H9 (cell line): ENCODE measurements at regions not wholly inside any gene's neighbourhood (a gene's known extent, or its start where the extent isn't known, plus 50 kb on each side); places are given as distances from the start of the nearest gene placed in this dataset.

Source experiments
- DNase-seq: peaks from one replicate; pipeline ENCODE4 v3.0.0-alpha.2; 2017
- H2AFZ ChIP-seq: one replicate; pipeline ENCODE4 v1.6.1; 2013; ENCODE audit warnings: mild to moderate bottlenecking, low read length, control low read depth, moderate library complexity
- H2AK5ac ChIP-seq: 2 replicates; pipeline ENCODE4 v1.6.1; 2013; ENCODE audit warnings: low read length, control low read depth, mixed read lengths; ENCODE audit not compliant: insufficient read length
- H2BK120ac ChIP-seq: one replicate; pipeline ENCODE4 v1.6.1; 2013; ENCODE audit warnings: low read depth, mild to moderate bottlenecking, low read length, control low read depth, inconsistent platforms; ENCODE audit not compliant: poor library complexity, severe bottlenecking
- H2BK12ac ChIP-seq: 2 replicates; pipeline ENCODE4 v1.6.1; 2013; ENCODE audit warnings: low read length, control low read depth, mixed read lengths, low read depth; ENCODE audit not compliant: insufficient read length
- H2BK15ac ChIP-seq: 2 replicates; pipeline ENCODE4 v1.6.1; 2013; ENCODE audit warnings: low read depth, low read length, control low read depth
- H2BK20ac ChIP-seq: one replicate; pipeline ENCODE4 v1.6.1; 2013; ENCODE audit warnings: low read depth, mild to moderate bottlenecking, low read length, control low read depth, inconsistent platforms; ENCODE audit not compliant: poor library complexity, severe bottlenecking
- H2BK5ac ChIP-seq: 2 replicates; pipeline ENCODE4 v1.6.1; 2013; ENCODE audit warnings: low read length, control low read depth, mixed read lengths; ENCODE audit not compliant: insufficient read length
- H3K14ac ChIP-seq: 2 replicates; pipeline ENCODE4 v1.6.1; 2013; ENCODE audit warnings: low read length, control low read depth; ENCODE audit not compliant: insufficient read depth
- H3K18ac ChIP-seq: 2 replicates; pipeline ENCODE4 v1.6.1; 2013; ENCODE audit warnings: low read depth, mild to moderate bottlenecking, mixed read lengths, low read length, control low read depth; ENCODE audit not compliant: insufficient read length
- H3K23ac ChIP-seq: 2 replicates; pipeline ENCODE4 v1.6.1; 2013; ENCODE audit warnings: low read length, control low read depth, mixed read lengths, low read depth; ENCODE audit not compliant: insufficient read length
- H3K23me2 ChIP-seq: 2 replicates; pipeline ENCODE4 v1.6.1; 2013; ENCODE audit warnings: low read depth, mild to moderate bottlenecking, mixed read lengths, low read length, control low read depth; ENCODE audit not compliant: insufficient read length, poor library complexity, severe bottlenecking
- H3K27ac ChIP-seq: 2 replicates; pipeline ENCODE4 v1.5.1; 2013; ENCODE audit warnings: low read length, control low read depth, mixed read lengths, low read depth; ENCODE audit not compliant: insufficient read length
- H3K27me3 ChIP-seq: 2 replicates; pipeline ENCODE4 v1.6.1; 2013; ENCODE audit warnings: low read length, control low read depth, inconsistent platforms; ENCODE audit not compliant: insufficient read depth
- H3K4ac ChIP-seq: 2 replicates; pipeline ENCODE4 v1.6.1; 2013; ENCODE audit warnings: low read depth, mild to moderate bottlenecking, control low read depth, inconsistent platforms, low read length, moderate library complexity
- H3K4me1 ChIP-seq: 2 replicates; pipeline ENCODE4 v1.6.1; 2013; ENCODE audit warnings: low read length, control low read depth, inconsistent platforms; ENCODE audit not compliant: insufficient read depth
- H3K4me2 ChIP-seq: 2 replicates; pipeline ENCODE4 v1.6.1; 2013; ENCODE audit warnings: low read length, control low read depth, mixed read lengths; ENCODE audit not compliant: insufficient read length, insufficient read depth
- H3K56ac ChIP-seq: 2 replicates; pipeline ENCODE4 v1.6.1; 2013; ENCODE audit warnings: low read depth, mild to moderate bottlenecking, mixed read lengths, low read length, control low read depth; ENCODE audit not compliant: insufficient read length
- H3K79me1 ChIP-seq: 2 replicates; pipeline ENCODE4 v1.6.1; 2013; ENCODE audit warnings: low read depth, mild to moderate bottlenecking, moderate library complexity, low read length, control low read depth, inconsistent platforms; ENCODE audit not compliant: insufficient read depth, poor library complexity, severe bottlenecking
- H3K79me2 ChIP-seq: 2 replicates; pipeline ENCODE4 v1.6.1; 2013; ENCODE audit warnings: low read length, control low read depth, inconsistent platforms; ENCODE audit not compliant: insufficient read depth
- H3K9ac ChIP-seq: 2 replicates; pipeline ENCODE4 v1.6.1; 2013; ENCODE audit warnings: low read length, control low read depth, mixed read lengths; ENCODE audit not compliant: insufficient read length; ENCODE audit errors: extremely low read depth
- H3K9me3 ChIP-seq: one replicate; pipeline ENCODE4 v1.6.1; 2013; ENCODE audit warnings: low read depth, low read length, inconsistent platforms; ENCODE audit not compliant: control insufficient read depth
- H3T11ph ChIP-seq: one replicate; pipeline ENCODE4 v1.6.1; 2013; ENCODE audit warnings: mild to moderate bottlenecking, low read length, control low read depth, inconsistent platforms
- H4K20me1 ChIP-seq: one replicate; pipeline ENCODE4 v1.6.1; 2013; ENCODE audit not compliant: control insufficient read depth, insufficient read length, insufficient read depth
- H4K5ac ChIP-seq: 2 replicates; pipeline ENCODE4 v1.6.1; 2013; ENCODE audit warnings: low read depth, mild to moderate bottlenecking, mixed read lengths, low read length, control low read depth; ENCODE audit not compliant: insufficient read length
- H4K8ac ChIP-seq: replicated peaks from 2 replicates; pipeline ENCODE4 v1.6.1; 2013; ENCODE audit warnings: low read length, control low read depth, mixed read lengths, low read depth; ENCODE audit not compliant: insufficient read length
- H4K91ac ChIP-seq: 2 replicates; pipeline ENCODE4 v1.6.1; 2013; ENCODE audit warnings: low read depth, mild to moderate bottlenecking, moderate library complexity, mixed read lengths, low read length, control low read depth; ENCODE audit not compliant: insufficient read length
- H3K27ac Mint-ChIP-seq, 3 experiments: 2 replicates in 2 of 3; 3 replicates in 1 of 3; pipeline ENCODE4 v1.8.0; 2020 to 2021; ENCODE audit warnings: mixed read lengths in 3 of 3, mild to moderate bottlenecking in 1 of 3, moderate library complexity in 1 of 3
- H3K27me3 Mint-ChIP-seq: 2 replicates; pipeline ENCODE4 v1.8.0; 2021; ENCODE audit warnings: low read depth, mild to moderate bottlenecking, moderate library complexity, mixed read lengths
- H3K36me3 Mint-ChIP-seq, 3 experiments: 2 replicates in 2 of 3; 3 replicates in 1 of 3; pipeline ENCODE4 v1.8.0; 2020 to 2021; ENCODE audit warnings: low read depth in 3 of 3, mixed read lengths in 3 of 3; ENCODE audit not compliant: insufficient read depth in 1 of 3
- H3K4me1 Mint-ChIP-seq, 2 experiments: 2 replicates each; pipeline ENCODE4 v1.8.0; 2020; ENCODE audit warnings: mixed read lengths in 2 of 2
- H3K4me3 Mint-ChIP-seq, 2 experiments: 2 replicates in 1 of 2; 3 replicates in 1 of 2; pipeline ENCODE4 v1.8.0; 2020 to 2021; ENCODE audit warnings: mild to moderate bottlenecking in 2 of 2, mixed read lengths in 2 of 2, moderate library complexity in 1 of 2
- H3K9me3 Mint-ChIP-seq, 2 experiments: 2 replicates in 1 of 2; 3 replicates in 1 of 2; pipeline ENCODE4 v1.8.0; 2020; ENCODE audit warnings: mild to moderate bottlenecking in 2 of 2, mixed read lengths in 2 of 2, moderate library complexity in 1 of 2
- CTCF ChIP-seq: fragments of 200-600 bp; sonication (generic); conservative IDR thresholded peaks from 3 replicates; pipeline ENCODE4 v1.8.0; 2021; ENCODE audit warnings: antibody characterized with exemption, mild to moderate bottlenecking
- WGBS: extraction: QIAGEN DNeasy Blood & Tissue Kit; methylation state at CpG from one replicate; pipeline ENCODE4 v1.1.7; 2013; ENCODE audit warnings: missing lambda C conversion rate, low lambda C conversion rate, mixed read lengths; ENCODE audit not compliant: insufficient read length; ENCODE audit errors: extremely low coverage; 5-methylcytosine and 5-hydroxymethylcytosine counted together

- no peaks in the 10 kb centered on the region for H3K9me3 Mint-ChIP-seq
- no peak overlapping the region for H4K5ac ChIP-seq
- no peak overlapping the region for H2AK5ac ChIP-seq
- H3K27ac ChIP-seq, result no peak overlapping the region
- H2BK120ac ChIP-seq, result no peak overlapping the region
- no peak overlapping the region for H2BK20ac ChIP-seq
- H3T11ph ChIP-seq, result no peak overlapping the region
- no peak overlapping the region for H4K91ac ChIP-seq
- no peaks in the 10 kb centered on the region for H4K20me1 ChIP-seq
- no peak overlapping the region for H3K4me3 Mint-ChIP-seq
- H3K27me3 Mint-ChIP-seq, result no peaks in the 10 kb centered on the region
- no peak overlapping the region for H3K4ac ChIP-seq
- H3K4me2 ChIP-seq, result no peak overlapping the region
- no peak overlapping the region for H2BK5ac ChIP-seq
- no peak overlapping the region for H3K14ac ChIP-seq
- no peak overlapping the region for H2AFZ ChIP-seq
- H3K27me3 ChIP-seq, result no peaks in the 10 kb centered on the region
- H3K18ac ChIP-seq, result no peak overlapping the region
- H3K36me3 Mint-ChIP-seq, result no peaks in the 10 kb centered on the region
- no peaks in the 10 kb centered on the region for H3K4me1 Mint-ChIP-seq
- H3K79me1 ChIP-seq, result no peaks in the 10 kb centered on the region
- no peak overlapping the region for H2BK12ac ChIP-seq
- no peak overlapping the region for H3K27ac Mint-ChIP-seq
- no peak overlapping the region for H4K8ac ChIP-seq
- H3K23ac ChIP-seq, result no peak overlapping the region
- no peak overlapping the region for H3K56ac ChIP-seq
- no peak overlapping the region for H2BK15ac ChIP-seq
- DNase-seq, result no peak
- no peaks in the 10 kb centered on the region for H3K4me1 ChIP-seq
- no peaks in the 10 kb centered on the region for H3K79me2 ChIP-seq
- no peak overlapping the region for H3K9ac ChIP-seq
- no peak for TF ChIP-seq CTCF
- WGBS, result no CpG with 5 or more reads among the region's 2 CpGs
- H3K23me2 ChIP-seq, result no peaks in the 10 kb centered on the region
- no peaks in the 10 kb centered on the region for H3K9me3 ChIP-seq
Observed at GRCh38 chr6:73983367-73983766, 287.4 kb downstream of the CD109 start.
